ENCODE measurements at regions not wholly inside any gene's neighbourhood (a gene's known extent, or its start where the extent isn't known, plus 50 kb on each side); places are given as distances from the start of the nearest gene placed in this dataset.

DNA sequence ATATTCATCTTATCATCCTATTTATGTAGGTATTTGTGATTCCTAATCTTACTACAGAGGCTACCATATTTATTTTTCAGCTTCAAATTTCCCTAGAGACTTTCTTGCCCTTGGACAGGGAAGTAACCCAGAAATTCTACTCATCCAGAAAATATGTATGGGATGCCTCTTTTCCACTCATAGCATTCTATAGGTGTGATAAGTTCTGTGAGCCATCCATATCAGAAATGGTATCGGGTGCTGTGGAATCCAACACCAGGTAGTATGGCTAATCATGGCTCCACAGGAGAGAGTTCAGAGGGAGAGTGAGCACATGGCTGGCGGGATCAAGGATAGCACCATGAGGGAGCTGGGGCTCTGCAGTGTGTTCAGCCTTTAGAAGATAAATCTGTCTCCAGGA lies 349.3 kb upstream of the ACTBL2 start:
- DNase-seq: peak; percentile 37

DNA sequence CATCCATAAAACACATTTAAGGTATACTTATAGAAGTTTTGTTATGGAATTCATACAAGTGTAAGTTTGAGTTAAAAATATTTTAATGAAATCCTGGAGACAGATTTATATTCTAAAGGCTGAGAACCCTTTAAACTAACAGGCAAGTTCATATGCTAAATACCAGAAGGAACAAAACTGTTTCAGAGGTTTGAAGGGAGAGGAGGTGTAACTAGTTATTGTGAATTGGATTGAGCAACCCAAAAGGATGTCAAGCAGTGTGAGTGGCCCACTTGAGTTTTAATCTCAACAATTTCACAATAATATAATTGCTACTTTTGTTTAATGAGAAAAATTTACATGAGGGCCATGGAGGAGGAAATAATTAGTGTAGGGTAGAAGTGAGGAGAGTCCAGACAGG lies 348.5 kb upstream of the ACTBL2 start:
- DNase-seq: no peak

DNA sequence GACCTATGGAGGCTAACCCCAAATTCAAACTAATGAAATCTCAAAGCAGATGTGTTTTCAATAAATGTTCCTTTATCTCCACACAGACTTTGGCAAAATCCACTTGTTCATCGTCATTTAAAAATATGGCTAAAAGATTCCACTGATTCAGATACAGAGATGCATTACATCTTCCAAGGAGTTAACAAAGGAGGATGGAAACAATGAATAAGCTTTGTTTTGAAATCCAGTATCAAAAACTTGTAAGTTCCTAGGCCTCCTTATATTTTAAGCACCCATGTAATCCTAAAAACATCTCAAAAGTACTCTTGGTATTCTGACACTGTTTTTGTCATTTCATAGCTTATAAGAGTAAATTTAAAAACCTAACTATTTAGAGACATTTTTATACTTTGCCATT lies 345.6 kb upstream of the ACTBL2 start:
- DNase-seq: peak; percentile 28

DNA sequence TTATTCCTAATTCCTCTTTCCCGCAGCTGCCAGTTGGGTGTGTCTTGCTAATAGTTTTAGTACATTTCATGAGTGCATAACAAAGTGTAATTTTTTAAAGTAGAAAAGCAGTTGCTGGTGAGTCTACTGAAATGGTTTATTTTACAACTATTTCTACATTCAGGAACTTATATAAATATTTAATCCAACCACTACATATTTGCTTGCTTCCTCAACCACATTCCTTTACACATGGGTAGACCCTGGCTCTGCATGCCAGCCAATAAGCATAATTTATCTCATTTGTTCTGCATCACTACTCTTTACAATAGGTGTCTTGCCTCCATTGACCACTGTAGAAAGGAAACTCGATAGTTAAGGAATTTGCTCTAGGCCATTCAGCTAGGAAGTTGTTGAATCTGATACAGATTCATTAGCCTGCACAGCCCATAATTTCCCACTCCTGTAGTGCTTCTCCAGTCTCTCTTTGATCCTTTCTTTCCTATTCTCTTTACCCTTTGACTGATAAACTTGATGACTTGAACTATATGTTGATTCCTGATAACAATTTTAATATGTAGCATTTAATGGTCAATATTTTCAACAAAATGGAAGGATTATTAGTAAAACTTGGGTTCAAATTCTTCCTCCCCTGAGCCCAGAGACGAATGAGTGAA lies 342.5 kb upstream of the ACTBL2 start:
- DNase-seq: peak; percentile 90

DNA sequence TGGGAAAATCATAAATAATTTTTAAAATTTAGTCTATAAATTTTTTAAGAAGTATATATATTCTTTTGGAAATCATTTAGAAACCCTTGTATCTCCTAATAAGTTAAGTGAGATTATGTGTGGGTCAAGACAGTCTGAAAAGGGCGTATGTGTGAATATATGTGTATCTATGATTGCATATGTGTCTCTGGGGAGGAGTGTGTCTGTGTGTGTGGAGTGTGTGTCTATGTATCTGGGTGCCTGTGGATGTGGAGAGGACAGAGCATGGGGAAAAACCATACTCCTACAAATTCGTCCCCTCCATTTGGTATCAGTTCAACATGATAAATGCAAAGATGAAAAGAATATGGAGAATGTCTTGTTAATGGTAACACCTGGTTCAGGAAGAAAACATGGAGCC lies 342.0 kb upstream of the ACTBL2 start:
- no peak for DNase-seq

DNA sequence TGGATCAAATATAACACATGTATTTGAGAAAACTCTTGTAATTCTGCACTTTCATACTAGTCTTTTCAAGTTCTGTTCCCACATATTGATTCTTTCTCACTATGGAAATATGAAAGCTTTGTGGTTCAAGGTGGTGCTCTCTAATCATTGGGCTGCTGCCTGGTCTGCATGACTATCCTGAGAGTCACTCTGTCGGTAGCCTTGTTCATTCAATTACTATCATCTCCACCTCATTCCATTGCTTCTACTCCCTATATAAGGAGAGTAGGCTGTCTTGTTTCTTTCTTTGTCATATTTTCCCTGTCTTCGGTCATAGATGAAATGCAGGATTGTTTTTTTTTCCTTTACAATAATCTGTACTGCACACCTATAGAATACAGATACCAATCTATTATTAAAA lies 341.4 kb upstream of the ACTBL2 start:
- DNase-seq: peak; percentile 73

DNA sequence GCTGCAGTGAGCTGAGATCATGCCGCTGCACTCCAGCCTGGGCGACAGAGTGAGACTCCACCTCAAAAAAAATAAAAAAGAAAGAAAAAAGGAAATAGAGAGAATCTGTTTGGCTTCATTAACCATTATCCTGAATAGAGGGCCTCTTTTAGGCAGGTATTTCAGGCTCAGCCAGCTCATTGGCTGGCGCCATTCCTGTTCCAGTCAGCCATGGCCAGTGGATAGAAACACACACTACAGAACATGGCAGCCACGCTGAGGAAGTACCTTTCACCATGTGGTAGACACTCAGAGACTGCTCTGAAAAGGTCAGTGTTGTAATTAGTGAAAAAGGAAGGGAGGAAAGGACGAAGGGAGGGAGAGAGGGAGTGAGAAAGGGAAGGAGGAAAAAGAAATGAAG lies 340.0 kb upstream of the ACTBL2 start:
- no peak for DNase-seq

DNA sequence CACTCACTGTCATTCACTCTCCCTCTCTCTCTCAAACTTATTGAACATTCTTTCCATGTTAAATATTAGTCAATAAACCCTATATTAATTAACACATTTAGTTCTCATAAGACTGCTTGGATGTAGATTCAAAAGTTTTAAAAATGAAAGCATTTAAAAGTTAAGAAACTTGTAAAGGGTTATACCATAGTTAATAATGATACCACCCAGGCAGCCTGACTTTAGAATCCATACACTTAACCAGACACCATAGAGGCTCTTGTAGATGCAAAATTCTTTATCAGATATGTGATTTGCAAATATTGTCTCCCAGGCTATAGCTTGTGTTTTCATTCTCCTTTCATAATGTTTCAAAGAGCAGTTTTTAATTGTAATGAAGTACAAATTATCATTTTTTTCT lies 335.8 kb upstream of the ACTBL2 start:
- no peak for DNase-seq

DNA sequence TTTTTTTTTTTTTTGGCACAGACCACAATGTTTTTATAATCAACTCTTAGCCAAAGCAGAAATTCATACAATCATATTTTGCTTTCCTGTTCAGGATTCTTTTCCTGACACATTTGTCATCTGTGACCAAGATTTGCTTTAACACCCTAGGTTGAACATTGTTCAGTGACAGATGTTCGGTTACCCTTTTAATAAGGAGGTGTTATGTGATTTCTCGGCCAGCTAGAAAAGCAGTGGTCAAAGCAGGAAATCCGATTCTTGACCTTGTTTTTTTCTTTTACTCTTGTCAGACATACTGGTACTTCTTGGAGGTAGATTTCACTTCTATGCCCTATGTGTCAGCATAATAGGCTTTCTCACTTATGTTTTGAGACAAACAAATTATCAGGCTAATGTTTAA lies 335.3 kb upstream of the ACTBL2 start:
- DNase-seq: no peak

DNA sequence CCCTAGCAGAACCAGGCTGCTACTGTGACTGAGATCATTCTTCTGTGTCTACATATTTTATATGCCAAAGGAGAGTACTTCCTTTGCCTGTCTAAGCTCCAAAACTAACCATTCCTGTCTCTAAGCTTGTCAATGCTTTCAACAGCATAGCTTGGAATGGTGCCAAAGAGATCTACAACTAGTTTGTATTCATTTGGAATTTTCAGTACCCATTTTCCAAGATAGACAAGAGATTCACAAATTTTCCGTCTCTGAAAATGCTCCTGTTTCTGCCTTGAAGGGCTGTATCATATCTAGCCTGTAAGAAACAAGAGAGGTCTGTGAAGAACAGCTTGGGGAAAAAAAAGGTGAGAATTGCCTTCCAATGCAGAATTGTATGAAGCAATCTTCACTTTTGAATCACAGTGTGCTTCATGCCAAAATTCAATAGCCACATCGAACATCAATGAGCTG lies 334.4 kb upstream of the ACTBL2 start:
- peak; percentile 78 for DNase-seq

DNA sequence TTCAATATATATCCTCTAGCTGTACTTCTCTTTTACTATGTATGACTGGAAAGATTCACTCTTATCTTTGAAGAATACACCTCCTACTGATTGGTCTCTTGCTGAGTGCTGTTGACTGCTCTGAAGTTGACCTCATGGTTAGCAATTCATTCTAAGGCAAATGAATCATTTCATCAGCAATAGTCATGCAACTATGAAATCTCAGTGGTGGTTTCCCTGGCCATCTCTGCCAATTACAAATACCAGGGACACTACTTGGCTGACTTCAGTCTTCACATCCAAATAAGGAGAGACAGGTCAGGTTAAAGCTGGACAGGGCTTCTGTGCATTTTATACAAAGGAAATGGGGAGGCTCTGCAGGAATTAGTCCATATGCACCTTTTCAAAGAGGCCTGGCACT lies 333.5 kb upstream of the ACTBL2 start:
- DNase-seq: peak; percentile 97

DNA sequence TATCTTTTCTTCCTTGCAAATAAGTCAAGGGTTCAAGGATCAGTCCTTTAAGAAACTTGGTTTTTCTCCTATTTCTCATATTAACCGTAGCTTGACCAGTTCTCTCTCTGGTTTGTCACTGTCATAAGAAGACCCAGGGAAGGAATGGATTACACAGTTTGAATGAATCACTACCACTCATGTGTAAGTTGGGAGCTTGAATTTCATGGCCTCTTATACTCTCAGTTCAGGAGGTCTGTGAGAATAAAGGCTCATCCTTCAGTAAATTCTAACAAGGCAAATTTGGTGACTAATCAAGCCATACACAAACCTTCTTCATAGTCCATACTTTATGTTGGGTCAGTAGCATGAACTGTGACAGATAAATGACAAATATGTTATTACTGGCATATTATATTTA lies 323.1 kb upstream of the ACTBL2 start:
- DNase-seq: peak; percentile 33

DNA sequence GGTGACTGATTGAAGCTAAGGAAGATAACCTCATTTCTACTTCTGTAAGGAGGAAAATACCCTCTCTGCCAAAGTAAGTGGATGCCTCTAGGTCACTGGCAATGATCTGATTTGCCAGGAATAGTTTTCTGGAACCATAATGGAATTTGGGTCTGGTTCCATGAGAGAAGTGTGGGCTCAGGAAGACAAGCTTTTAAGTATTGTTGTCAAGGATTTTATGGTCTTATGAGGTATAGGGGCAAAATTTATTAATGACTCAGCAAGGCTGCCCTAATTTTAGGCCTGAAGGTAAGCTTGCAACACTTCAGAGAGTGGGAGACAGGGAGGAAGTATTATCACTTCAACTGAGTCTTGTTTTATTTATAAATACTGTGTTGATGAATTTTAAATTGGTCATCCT lies 322.6 kb upstream of the ACTBL2 start:
- DNase-seq: no peak

DNA sequence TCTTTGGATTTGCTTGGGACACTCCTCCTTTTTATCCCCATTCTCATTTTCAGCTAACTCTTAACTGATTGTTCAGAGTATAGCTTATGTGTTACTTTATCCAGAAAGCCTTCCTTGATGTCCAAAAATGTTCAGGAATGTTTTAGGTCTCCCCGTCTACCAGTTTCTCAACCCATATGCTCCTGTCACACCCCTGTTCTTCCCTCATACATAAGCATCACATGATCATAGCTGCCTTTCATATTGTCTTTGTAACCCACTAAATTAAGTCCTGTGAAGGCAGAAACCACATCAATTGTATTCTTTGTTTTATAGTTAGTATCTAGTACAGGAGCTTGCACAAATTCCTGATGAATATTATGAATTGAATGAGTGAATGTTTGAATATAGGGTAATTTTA lies 321.9 kb upstream of the ACTBL2 start:
- DNase-seq: no peak

DNA sequence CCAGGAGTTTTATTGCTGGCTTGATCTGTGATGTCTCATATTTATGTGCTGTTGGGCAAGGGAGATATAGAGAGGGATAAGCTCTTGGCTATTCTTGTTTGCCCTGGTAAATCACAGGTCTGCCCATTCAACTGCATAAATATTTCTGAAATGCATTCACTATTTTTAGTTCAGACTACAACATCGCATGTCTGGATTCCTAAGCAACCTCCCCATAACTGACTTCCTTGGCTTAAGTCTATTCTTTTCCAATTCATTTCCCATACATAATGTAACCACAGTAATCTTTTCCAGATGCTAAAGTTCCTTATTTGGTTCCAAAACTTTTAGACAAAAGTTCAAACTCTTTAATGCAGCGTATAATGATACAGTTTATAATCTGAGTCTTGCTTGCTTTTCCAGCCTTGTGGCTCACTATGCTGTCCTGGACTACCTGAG lies 321.4 kb upstream of the ACTBL2 start:
- peak; percentile 94 for DNase-seq

DNA sequence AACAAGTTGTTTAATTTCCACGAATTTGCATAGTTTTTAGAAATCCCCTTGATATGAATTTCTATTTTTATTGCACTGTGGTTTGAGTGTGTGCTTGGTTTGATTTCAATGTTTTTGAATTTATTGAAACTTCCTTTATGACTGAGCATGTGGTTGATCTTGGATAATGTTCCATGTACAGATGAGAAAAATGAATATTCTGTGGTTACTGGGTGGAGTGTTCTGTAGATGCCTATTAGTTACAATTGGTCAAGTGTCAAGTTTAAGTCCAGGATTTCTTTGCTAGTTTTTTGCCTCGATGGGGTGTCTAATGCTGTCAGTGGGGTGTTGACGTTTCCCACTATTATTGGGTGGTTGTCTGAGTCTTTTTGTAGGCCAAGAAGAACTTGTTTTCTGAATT lies 319.5 kb upstream of the ACTBL2 start:
- DNase-seq: peak; percentile 26

DNA sequence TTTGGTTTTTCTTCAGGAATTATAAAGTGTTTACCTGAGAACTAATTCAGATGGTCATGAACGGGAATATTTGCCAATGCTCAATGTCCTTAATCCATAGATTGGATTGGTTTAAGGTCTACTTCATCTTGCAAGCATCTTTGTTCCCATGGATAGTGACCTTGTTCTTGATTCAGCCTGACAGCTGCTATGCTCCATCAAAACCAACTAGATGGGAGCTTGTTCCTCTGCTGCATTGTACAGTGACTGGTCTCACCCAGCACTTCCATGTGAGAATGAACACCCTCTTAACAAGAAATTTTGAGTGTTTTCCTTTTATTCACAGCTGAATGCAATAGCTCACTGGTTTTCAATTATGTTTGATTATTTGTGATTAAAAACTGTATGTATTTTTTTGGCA lies 312.6 kb upstream of the ACTBL2 start:
- no peak for DNase-seq

DNA sequence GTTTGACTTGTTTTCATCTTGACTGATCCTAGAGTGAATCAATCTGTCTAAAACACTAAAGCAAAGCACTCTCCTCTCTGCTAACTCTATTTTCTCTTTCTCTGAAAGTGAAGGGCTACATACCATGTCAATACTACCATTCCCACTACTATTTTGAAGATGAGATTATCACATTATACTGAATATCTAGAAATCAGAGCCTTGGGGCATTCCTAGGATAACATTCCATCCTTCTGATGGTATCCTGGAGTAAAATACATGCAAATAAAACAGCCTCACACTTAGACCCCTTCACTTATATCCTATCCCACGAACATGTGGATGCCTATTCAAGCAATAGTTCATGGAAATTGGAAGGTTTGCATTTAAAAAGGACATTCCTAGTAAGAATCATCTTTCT lies 309.3 kb upstream of the ACTBL2 start:
- peak; percentile 17 for DNase-seq

DNA sequence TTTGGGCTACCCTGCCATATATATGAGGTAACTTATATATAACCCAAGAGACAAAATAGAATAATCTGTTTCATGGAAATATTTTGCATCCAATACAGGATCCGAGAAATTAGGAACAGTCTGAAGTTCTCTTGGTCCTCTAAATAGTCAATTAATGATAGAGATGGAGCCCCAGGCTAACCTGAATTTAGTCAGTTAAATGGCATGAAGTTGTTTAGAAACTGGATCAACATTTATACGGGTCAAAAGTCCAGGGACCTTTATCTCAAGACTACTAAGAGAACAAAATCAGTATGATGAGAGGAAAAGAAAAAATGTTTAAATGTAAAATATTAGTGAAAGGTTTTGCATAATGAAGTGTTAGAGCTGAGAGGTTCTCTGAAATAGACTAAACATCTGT lies 303.3 kb upstream of the ACTBL2 start:
- no peak for DNase-seq

DNA sequence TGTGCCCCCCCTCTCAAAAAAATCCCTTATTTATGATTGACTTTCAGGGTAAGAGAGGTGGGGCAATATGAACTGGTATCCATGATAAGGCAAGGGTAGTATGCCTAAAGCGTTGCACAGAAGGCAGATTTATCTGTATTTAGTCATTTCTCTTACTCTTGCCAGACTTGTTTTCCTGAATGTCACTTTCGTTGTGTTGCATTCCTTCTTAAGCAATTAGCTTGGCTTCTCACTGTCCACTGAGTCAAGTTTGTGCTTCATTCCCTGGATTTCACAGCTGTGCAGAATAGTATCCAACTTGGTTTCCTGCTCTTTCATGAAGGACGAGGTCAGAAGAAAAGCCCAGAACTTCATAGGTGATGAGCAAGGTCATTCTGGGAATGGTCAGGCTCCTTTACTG lies 301.5 kb upstream of the ACTBL2 start:
- DNase-seq: no peak

DNA sequence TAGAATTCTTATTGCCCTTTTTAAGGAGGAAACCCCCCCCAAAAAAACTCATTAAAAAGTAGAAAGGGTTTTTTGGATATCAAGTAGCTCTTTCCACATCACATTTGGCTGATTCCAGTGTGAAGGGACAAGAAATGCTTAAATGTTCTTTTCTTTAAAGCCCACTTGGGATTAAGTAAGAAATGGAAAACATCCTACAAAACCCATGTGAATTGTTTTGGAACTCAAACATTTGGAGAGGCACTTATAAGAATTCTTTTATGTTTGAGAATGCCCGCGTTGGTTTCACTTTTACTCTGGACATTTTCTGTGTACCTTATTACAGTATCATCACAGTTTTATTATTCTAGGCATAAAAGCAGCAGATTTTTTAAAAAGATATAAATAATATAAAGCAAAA lies 301.1 kb upstream of the ACTBL2 start:
- peak; percentile 52 for DNase-seq

DNA sequence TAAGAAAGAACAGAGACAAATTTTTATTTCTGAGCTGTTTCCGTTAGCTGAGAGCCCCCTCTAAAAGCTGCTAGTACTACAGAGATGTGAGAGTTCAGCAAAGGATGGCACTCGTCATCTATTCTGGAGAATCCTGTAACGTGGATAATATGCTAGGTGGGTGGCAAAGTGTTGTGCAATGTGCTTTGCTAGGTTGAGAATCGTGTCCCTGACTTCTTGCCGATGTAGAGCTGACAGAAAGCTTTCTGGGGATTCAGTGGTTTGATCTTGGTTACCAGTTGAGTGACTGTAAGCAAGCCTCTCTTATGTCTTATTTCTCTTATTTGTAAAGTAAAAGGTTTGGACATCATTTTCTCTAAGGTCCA lies 298.3 kb upstream of the ACTBL2 start:
- no peak for DNase-seq

DNA sequence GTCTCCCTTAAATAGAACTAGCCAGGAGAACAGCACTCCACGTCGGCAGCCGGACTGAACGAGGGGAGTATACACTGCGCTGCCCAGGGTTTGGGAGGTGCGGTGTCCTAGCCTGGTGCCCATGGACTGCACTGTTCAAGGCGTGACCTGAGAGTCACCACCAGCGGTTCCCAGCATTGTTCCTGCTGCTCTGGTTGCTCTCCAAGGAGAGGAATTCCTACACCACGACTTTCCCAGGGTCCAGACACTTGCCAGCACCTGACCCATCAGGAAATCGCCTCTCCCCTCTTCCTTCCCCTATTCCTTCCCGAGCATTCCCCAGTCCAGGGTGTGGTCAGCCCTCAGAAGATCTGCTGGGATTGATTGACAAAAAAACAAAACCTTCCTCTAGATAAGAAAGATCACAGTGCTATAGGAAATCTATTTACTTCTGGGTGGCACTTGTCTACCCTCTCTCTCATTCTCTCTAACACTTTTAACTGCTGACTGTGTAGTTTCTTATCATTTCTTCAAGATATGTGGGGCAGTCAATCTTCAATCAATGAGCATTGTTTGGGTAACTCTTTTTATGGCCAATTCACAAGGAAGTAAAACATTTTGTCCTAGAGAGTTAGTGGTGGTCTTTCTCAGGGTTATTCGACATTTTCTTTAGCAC lies 297.8 kb upstream of the ACTBL2 start:
- no peak for DNase-seq

DNA sequence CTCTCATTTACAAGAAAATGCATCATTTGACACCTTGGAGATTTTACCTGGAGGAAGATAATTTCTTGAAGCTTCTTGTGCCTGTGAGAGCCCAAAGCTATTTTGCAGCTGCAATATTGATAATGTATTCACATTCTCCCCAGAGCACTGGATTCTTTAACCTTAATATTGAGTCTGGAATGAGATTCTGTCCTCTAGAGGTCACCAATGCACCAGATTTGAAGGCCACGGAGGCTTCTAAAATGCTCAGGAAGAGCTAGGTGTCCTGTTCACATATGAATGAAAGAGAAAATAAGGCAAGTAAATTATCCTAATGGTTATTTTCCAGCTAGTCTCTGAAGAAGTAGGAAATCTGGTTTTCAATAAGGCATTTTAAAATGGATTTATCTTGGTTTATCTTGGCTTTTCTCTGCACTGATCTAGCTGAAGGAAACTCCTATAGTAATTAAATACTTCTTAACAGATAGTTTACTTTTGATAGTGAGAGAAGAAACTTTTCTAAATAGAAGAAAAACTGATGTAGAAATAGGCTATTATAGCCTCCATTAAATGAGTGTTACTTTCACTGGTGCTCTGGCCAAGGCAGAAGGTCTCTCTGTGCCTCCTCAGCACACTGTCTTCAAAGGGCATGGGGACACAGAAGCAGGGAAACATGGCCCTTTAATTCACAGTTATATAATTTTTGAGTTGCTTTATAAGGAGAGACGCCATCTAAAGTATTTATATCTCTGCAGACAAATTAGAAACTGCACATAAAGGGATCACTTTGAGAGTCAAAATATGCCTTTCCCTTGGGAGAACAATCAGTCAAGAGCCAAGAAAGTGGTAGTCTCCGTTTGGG lies 297.0 kb upstream of the ACTBL2 start:
- peak; percentile 82 for DNase-seq
